HG02981 (cell line): ENCODE measurements at regions not wholly inside any gene's neighbourhood (a gene's known extent, or its start where the extent isn't known, plus 50 kb on each side); places are given as distances from the start of the nearest gene placed in this dataset.

Experiments used
- ATAC-seq: cut with Tn5 transposase; IDR thresholded peaks from one replicate; pipeline ENCODE4 v1.9.1; 2021; ENCODE audit warnings: mild to moderate bottlenecking, moderate library complexity; ENCODE audit not compliant: unreplicated experiment

GRCh38 chr5:14090755-14091154, 52.4 kb upstream of the TRIO start:
- no peak for ATAC-seq

GRCh38 chr5:14090290-14090689, 52.9 kb upstream of the TRIO start:
- ATAC-seq = no peak

GRCh38 chr5:14089198-14089597, 53.9 kb upstream of the TRIO start:
- no peak for ATAC-seq

- ATAC-seq = no peak
These were observed 56.9 kb upstream of the TRIO start for GRCh38 chr5:14086261-14086660.

GRCh38 chr5:14082973-14083372, 60.2 kb upstream of the TRIO start:
- no peak for ATAC-seq

- no peak for ATAC-seq
These were observed 60.6 kb upstream of the TRIO start for GRCh38 chr5:14082523-14082922.

- no peak for ATAC-seq
These were observed 61.4 kb upstream of the TRIO start for GRCh38 chr5:14081791-14082190.

- no peak for ATAC-seq
These were observed 64.4 kb upstream of the TRIO start for GRCh38 chr5:14078716-14079115.

- ATAC-seq = no peak
These were observed 65.6 kb upstream of the TRIO start for GRCh38 chr5:14077501-14077900.

GRCh38 chr5:14076561-14076960, 66.6 kb upstream of the TRIO start:
- no peak for ATAC-seq

- ATAC-seq = no peak
These were observed 67.2 kb upstream of the TRIO start for GRCh38 chr5:14075937-14076336.

GRCh38 chr5:14071433-14071832, 71.7 kb upstream of the TRIO start:
- no peak for ATAC-seq

GRCh38 chr5:14069021-14069420, 74.1 kb upstream of the TRIO start:
- ATAC-seq = no peak

- no peak for ATAC-seq
These were observed 75.0 kb upstream of the TRIO start for GRCh38 chr5:14068136-14068535.

- ATAC-seq = no peak
These were observed 76.8 kb upstream of the TRIO start for GRCh38 chr5:14066326-14066725.

GRCh38 chr5:14064841-14065240, 78.3 kb upstream of the TRIO start:
- no peak for ATAC-seq

GRCh38 chr5:14063691-14064090, 79.5 kb upstream of the TRIO start:
- ATAC-seq = no peak

GRCh38 chr5:14063138-14063537, 80.0 kb upstream of the TRIO start:
- ATAC-seq = no peak

GRCh38 chr5:14062178-14062577, 81.0 kb upstream of the TRIO start:
- no peak for ATAC-seq

GRCh38 chr5:14061106-14061505, 82.0 kb upstream of the TRIO start:
- ATAC-seq = no peak

- no peak for ATAC-seq
These were observed 82.9 kb upstream of the TRIO start for GRCh38 chr5:14060218-14060617.

- no peak for ATAC-seq
These were observed 83.3 kb upstream of the TRIO start for GRCh38 chr5:14059810-14060209.

GRCh38 chr5:14057289-14057688, 85.9 kb upstream of the TRIO start:
- ATAC-seq = no peak

- no peak for ATAC-seq
These were observed 87.1 kb upstream of the TRIO start for GRCh38 chr5:14056039-14056438.
